H1 (cell line): ENCODE measurements at regions not wholly inside any gene's neighbourhood (a gene's known extent, or its start where the extent isn't known, plus 50 kb on each side); places are given as distances from the start of the nearest gene placed in this dataset.

Experiments used
- CTCF ChIA-PET: fragments of 300-600 bp; sonication (Branson Sonifier 250); formaldehyde crosslinking; loops from one replicate; lab custom pipeline; 2021; ENCODE audit not compliant: partially characterized antibody; lab: Charles Lee
- POLR2A ChIA-PET: fragments of 300-600 bp; sonication (Branson Sonifier 250); formaldehyde crosslinking; loops from one replicate; lab custom pipeline; 2021; ENCODE audit warnings: inconsistent platforms; ENCODE audit not compliant: partially characterized antibody; lab: Charles Lee
- DNase-seq, 2 experiments: peaks; one replicate each; pipeline versions ENCODE4 v3.0.0 to v3.0.0-alpha.2; 2010 to 2022; ENCODE audit warnings: low spot score in 2 of 2, low read depth in 1 of 2, mixed read lengths in 1 of 2
- FAIRE-seq: peaks from 2 replicates; lab custom pipeline; 2011; peaks lifted over from hg19 to GRCh38; lab: Jason Lieb, UNC
- H2AFZ ChIP-seq: 2 replicates; pipeline ENCODE4 v1.8.1; 2012; ENCODE audit warnings: low read length, inconsistent platforms
- H2AK5ac ChIP-seq: 2 replicates; pipeline ENCODE4 v1.6.1; 2013; ENCODE audit warnings: low read depth, low read length
- H2BK120ac ChIP-seq: replicated peaks from 2 replicates; pipeline ENCODE3; 2013; ENCODE audit warnings: low read depth, low read length, inconsistent platforms
- H2BK12ac ChIP-seq: 2 replicates; pipeline ENCODE4 v1.6.1; 2013; ENCODE audit warnings: low read depth, low read length
- H2BK15ac ChIP-seq: 2 replicates; pipeline ENCODE4 v1.6.1; 2013; ENCODE audit warnings: low read length
- H2BK20ac ChIP-seq: 2 replicates; pipeline ENCODE4 v1.6.1; 2013; ENCODE audit warnings: low read length
- H2BK5ac ChIP-seq: 2 replicates; pipeline ENCODE4 v1.6.1; 2013; ENCODE audit warnings: low read depth, low read length
- H3K14ac ChIP-seq: 2 replicates; pipeline ENCODE4 v1.6.1; 2013; ENCODE audit warnings: inconsistent platforms; ENCODE audit not compliant: insufficient read length
- H3K18ac ChIP-seq: 2 replicates; pipeline ENCODE4 v1.6.1; 2013; ENCODE audit warnings: low read length; ENCODE audit errors: extremely low read depth
- H3K23ac ChIP-seq: 2 replicates; pipeline ENCODE4 v1.6.1; 2013; ENCODE audit warnings: inconsistent platforms; ENCODE audit not compliant: insufficient read length
- H3K23me2 ChIP-seq: 2 replicates; pipeline ENCODE4 v1.6.1; 2013; ENCODE audit warnings: low read depth, low read length
- H3K27ac ChIP-seq: 2 replicates; pipeline ENCODE4 v1.6.1; 2011; ENCODE audit warnings: low read depth, low read length, inconsistent platforms
- H3K27me3 ChIP-seq, 4 experiments: replicated peaks in 1 of 4; 1 replicate in 1 of 4; 2 replicates in 3 of 4; pipeline versions ENCODE4 v1.6.1 to v1.8.1; 2011 to 2013; ENCODE audit warnings: low read length in 3 of 4, mild to moderate bottlenecking in 3 of 4, inconsistent platforms in 2 of 4, mixed read lengths in 2 of 4, moderate library complexity in 1 of 4; ENCODE audit not compliant: control insufficient read depth in 3 of 4, insufficient read depth in 3 of 4; ENCODE audit errors: extremely low read depth in 1 of 4
- H3K36me3 ChIP-seq, 4 experiments: 2 replicates each; pipeline versions ENCODE4 v1.6.1 to v1.8.1; 2011 to 2013; ENCODE audit warnings: mild to moderate bottlenecking in 4 of 4, low read length in 3 of 4, moderate library complexity in 2 of 4, control low read depth in 1 of 4, inconsistent platforms in 1 of 4; ENCODE audit not compliant: insufficient read depth in 4 of 4, control insufficient read depth in 2 of 4
- H3K4ac ChIP-seq: replicated peaks from 2 replicates; pipeline ENCODE3; 2013; ENCODE audit warnings: low read length, low read depth, mixed read lengths, inconsistent platforms; ENCODE audit not compliant: insufficient read length
- H3K4me1 ChIP-seq, 4 experiments: replicated peaks in 1 of 4; 1 replicate in 1 of 4; 2 replicates in 3 of 4; pipeline versions ENCODE4 v1.6.1 to v1.8.1; 2011 to 2013; ENCODE audit warnings: low read length in 3 of 4, inconsistent platforms in 2 of 4, mixed read lengths in 1 of 4; ENCODE audit not compliant: insufficient read depth in 4 of 4, control insufficient read depth in 3 of 4
- H3K4me2 ChIP-seq, 2 experiments: 2 replicates each; pipeline versions ENCODE4 v1.6.1 to v1.8.1; 2011 to 2013; ENCODE audit warnings: low read depth in 2 of 2, low read length in 2 of 2, control low read depth in 1 of 2, inconsistent platforms in 1 of 2, mild to moderate bottlenecking in 1 of 2; ENCODE audit not compliant: insufficient read depth in 1 of 2
- H3K4me3 ChIP-seq, 4 experiments: fragments of 200-600, 300-600 bp in 1 of 4; sonication (generic), shearing (Covaris generic), sonication (Bioruptor Twin) in 1 of 4; 2 replicates each; pipeline versions ENCODE4 v1.5.1 to v1.8.1; 2011 to 2016; ENCODE audit warnings: low read length in 4 of 4, low read depth in 3 of 4, control low read depth in 2 of 4, inconsistent platforms in 2 of 4, mild to moderate bottlenecking in 2 of 4, mixed read lengths in 1 of 4, moderate library complexity in 1 of 4; ENCODE audit not compliant: insufficient read depth in 2 of 4; ENCODE audit errors: extremely low read depth in 1 of 4
- H3K56ac ChIP-seq: replicated peaks from 2 replicates; pipeline ENCODE3; 2013; ENCODE audit warnings: low read depth, mild to moderate bottlenecking, mixed read lengths, low read length, inconsistent platforms; ENCODE audit not compliant: insufficient read length
- H3K79me1 ChIP-seq: 2 replicates; pipeline ENCODE4 v1.6.1; 2013; ENCODE audit warnings: low read depth, low read length, control low read depth
- H3K79me2 ChIP-seq, 2 experiments: 2 replicates each; pipeline versions ENCODE4 v1.6.1 to v1.8.1; 2012 to 2013; ENCODE audit warnings: low read length in 2 of 2, mild to moderate bottlenecking in 2 of 2, inconsistent platforms in 1 of 2; ENCODE audit not compliant: insufficient read depth in 2 of 2, control insufficient read depth in 1 of 2
- H3K9ac ChIP-seq, 4 experiments: replicated peaks in 1 of 4; 1 replicate in 1 of 4; 2 replicates in 3 of 4; pipeline versions ENCODE4 v1.6.1 to v1.8.1; 2011 to 2013; ENCODE audit warnings: low read depth in 3 of 4, low read length in 3 of 4, control low read depth in 2 of 4, mild to moderate bottlenecking in 2 of 4, moderate library complexity in 2 of 4, inconsistent platforms in 1 of 4; ENCODE audit errors: extremely low read depth in 1 of 4
- H3K9me3 ChIP-seq, 2 experiments: 2 replicates each; pipeline versions ENCODE4 v1.6.1 to v1.8.1; 2012 to 2013; ENCODE audit warnings: mild to moderate bottlenecking in 2 of 2, moderate library complexity in 2 of 2, control low read depth in 1 of 2, inconsistent platforms in 1 of 2, low read depth in 1 of 2, low read length in 1 of 2, mixed read lengths in 1 of 2; ENCODE audit not compliant: insufficient read depth in 2 of 2
- H4K20me1 ChIP-seq, 2 experiments: replicated peaks in 1 of 2; 2 replicates each; pipeline versions ENCODE3 to v1.8.1; 2011 to 2013; ENCODE audit warnings: inconsistent platforms in 2 of 2, low read length in 2 of 2, mild to moderate bottlenecking in 1 of 2; ENCODE audit not compliant: insufficient read depth in 2 of 2, control insufficient read depth in 1 of 2
- H4K5ac ChIP-seq: 2 replicates; pipeline ENCODE4 v1.6.1; 2013; ENCODE audit warnings: low read length, low read depth, mixed read lengths, inconsistent platforms; ENCODE audit not compliant: insufficient read length
- H4K8ac ChIP-seq: 2 replicates; pipeline ENCODE4 v1.8.0; 2013; ENCODE audit warnings: mild to moderate bottlenecking, moderate library complexity, low read length, inconsistent platforms; ENCODE audit not compliant: insufficient read depth; ENCODE audit errors: extremely low read depth
- H4K91ac ChIP-seq: replicated peaks from 2 replicates; pipeline ENCODE3; 2013; ENCODE audit warnings: low read length, mixed read lengths, inconsistent platforms; ENCODE audit not compliant: insufficient read length
- CBX8 ChIP-seq: fragments of 300-800, 300-1000 bp; sonication (generic); IDR thresholded peaks from 2 replicates; pipeline ENCODE4 v1.7.1; 2016; ENCODE audit warnings: low read depth, low read length, borderline replicate concordance
- GTF2F1 ChIP-seq: IDR thresholded peaks from 2 replicates; pipeline ENCODE4 v1.6.1; 2012; ENCODE audit warnings: low read depth, low read length, improper control_type of control experiment, borderline replicate concordance
- SAP30 ChIP-seq: fragments of 300-600 bp; sonication (generic); IDR thresholded peaks from 2 replicates; pipeline ENCODE4 v1.7.1; 2012; ENCODE audit warnings: low read length, moderate library complexity, mild to moderate bottlenecking, inconsistent platforms; ENCODE audit not compliant: insufficient read depth, insufficient replicate concordance
- SRF ChIP-seq: IDR thresholded peaks from 2 replicates; pipeline ENCODE4 v1.6.1; 2011; ENCODE audit warnings: mild to moderate bottlenecking, low read depth, low read length, moderate library complexity
- WGBS, 2 experiments: shearing (Covaris generic) in 1 of 2; methylation state at CpG; one replicate each; pipeline versions ENCODE4 v1.1.6 to v1.1.7; 2013 to 2015; ENCODE audit warnings: low lambda C conversion rate in 2 of 2, mixed read lengths in 2 of 2, inconsistent platforms in 1 of 2, low coverage in 1 of 2, missing lambda C conversion rate in 1 of 2; ENCODE audit not compliant: insufficient replicate concordance in 2 of 2, insufficient coverage in 1 of 2, insufficient read length in 1 of 2; ENCODE audit errors: extremely low coverage in 1 of 2, missing lambda C conversion rate in 1 of 2; 5-methylcytosine and 5-hydroxymethylcytosine counted together

GRCh38 chr9:104286187-104286586 lies 192.1 kb downstream of the SMC2 start:
- FAIRE-seq: no peak
- Histone ChIP-seq H2BK5ac (no peak overlapping the region), H3K23me2 (no peaks in the 10 kb centered on the region), H4K8ac (no peak overlapping the region), H3K4me3 (no peak overlapping the region), H2BK20ac (no peak overlapping the region), H2BK12ac (no peak overlapping the region), H4K5ac (no peak overlapping the region), H3K4me1 (no peaks in the 10 kb centered on the region), H3K23ac (no peak overlapping the region), H3K18ac (no peak overlapping the region), H3K79me2 (no peaks in the 10 kb centered on the region), H3K9me3 (no peaks in the 10 kb centered on the region), H3K36me3 (no peaks in the 10 kb centered on the region), H2BK120ac (no peak overlapping the region), H3K27ac (no peak overlapping the region), H2AK5ac (no peak overlapping the region), H3K9ac (no peak overlapping the region), H4K91ac (no peak overlapping the region), H3K79me1 (no peaks in the 10 kb centered on the region), H3K4ac (no peak overlapping the region), H2AFZ (no peak overlapping the region), H3K4me2 (no peak overlapping the region), H3K56ac (no peak overlapping the region), H4K20me1 (no peaks in the 10 kb centered on the region), H3K14ac (no peak overlapping the region), H2BK15ac (no peak overlapping the region), H3K27me3 (no peaks in the 10 kb centered on the region)
- ChIA-PET CTCF (no interaction called here), POLR2A (no interaction called here)
- no peak for DNase-seq
- WGBS, 2 experiments: 91% methylated on average over 1 of the region's 1 CpG; no CpG with 5 or more reads in 1 of the 2 experiments
- no peak for TF ChIP-seq GTF2F1
- TF ChIP-seq SAP30: no peak
- TF ChIP-seq SRF: no peak
- TF ChIP-seq CBX8: no peak
